ENCODE measurements at regions not wholly inside any gene's neighbourhood (a gene's known extent, or its start where the extent isn't known, plus 50 kb on each side); places are given as distances from the start of the nearest gene placed in this dataset.

DNA sequence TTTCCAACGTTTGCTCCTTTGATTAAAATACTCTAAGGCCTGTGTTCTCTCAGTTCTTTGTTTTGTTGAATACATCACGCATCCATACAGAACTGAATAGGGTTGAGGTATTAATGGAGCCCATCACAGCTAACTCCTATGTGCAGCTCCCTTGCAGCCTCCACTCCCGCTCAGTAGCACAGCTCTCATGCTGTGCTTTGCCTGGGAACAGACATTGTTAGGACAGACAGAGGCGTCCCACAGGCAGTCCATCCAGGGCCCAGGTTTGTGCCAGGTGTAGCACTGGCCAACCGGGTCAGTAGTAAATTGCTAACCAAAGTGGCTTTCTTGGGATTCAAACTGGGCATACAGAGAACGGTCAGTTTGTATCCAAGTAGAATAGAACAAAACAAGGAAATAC, 644.7 kb upstream of the NRP1 start:
- no peak for TF ChIP-seq CTCF (conservative IDR thresholded peaks at IDR 0.05; ENCODE audit: low read depth, low read length)
- no peaks in the 10 kb centered on the region for H3K79me2 ChIP-seq (ENCODE audit: insufficient read depth, low read depth)
- H3K36me3 ChIP-seq (ENCODE audit: insufficient read depth), result no peaks in the 10 kb centered on the region
- no peak overlapping the region for H2AFZ ChIP-seq (ENCODE audit: low read depth)
- H3K27ac ChIP-seq, result no peak overlapping the region
- H3K9ac ChIP-seq, result no peak overlapping the region
- H4K20me1 ChIP-seq (ENCODE audit: insufficient read depth), result no peaks in the 10 kb centered on the region
- no peak overlapping the region for H3K4me2 ChIP-seq
- H3K27me3 ChIP-seq (ENCODE audit: insufficient read depth, low read depth), result no peaks in the 10 kb centered on the region
- no peaks in the 10 kb centered on the region for H3K4me1 ChIP-seq (ENCODE audit: low read depth, poor library complexity, severe bottlenecking)
- no peak overlapping the region for H3K4me3 ChIP-seq (IDR thresholded peaks at IDR 0.05; ENCODE audit: insufficient read depth, low read depth, low read length)

DNA sequence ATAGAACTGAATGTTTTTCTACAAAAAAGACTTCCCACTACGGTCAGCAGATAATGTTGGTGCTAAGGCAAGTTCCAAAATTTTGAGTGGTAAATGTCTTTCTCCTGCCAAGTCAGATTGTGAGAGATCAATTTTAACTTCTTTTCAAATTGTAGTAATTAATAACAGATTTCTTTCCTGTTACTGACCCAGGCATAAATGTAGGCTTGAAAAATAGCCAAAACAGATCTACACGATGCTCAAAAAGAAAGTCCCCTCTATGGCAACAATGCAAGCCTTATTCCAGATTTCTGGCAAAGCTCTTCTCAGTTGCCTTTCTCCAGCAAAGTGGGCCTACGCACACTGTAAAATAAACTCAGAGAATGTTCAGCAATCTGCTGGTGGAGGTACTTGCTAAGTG, 641.0 kb upstream of the NRP1 start:
- no peak overlapping the region for H3K4me2 ChIP-seq

GRCh38 chr10:33974976-33975478, 640.6 kb upstream of the NRP1 start:
- Histone ChIP-seq H3K27ac (no peak overlapping the region), H3K27me3 (ENCODE audit: insufficient read depth, low read depth) (no peaks in the 10 kb centered on the region), H4K20me1 (ENCODE audit: insufficient read depth) (no peaks in the 10 kb centered on the region), H3K79me2 (ENCODE audit: insufficient read depth, low read depth) (no peaks in the 10 kb centered on the region), H3K4me2 (no peak overlapping the region), H3K4me1 (ENCODE audit: low read depth, poor library complexity, severe bottlenecking) (no peaks in the 10 kb centered on the region), H3K4me3 (IDR thresholded peaks at IDR 0.05; ENCODE audit: insufficient read depth, low read depth, low read length) (no peak overlapping the region), H2AFZ (ENCODE audit: low read depth) (no peak overlapping the region), H3K36me3 (ENCODE audit: insufficient read depth) (no peaks in the 10 kb centered on the region), H3K9ac (no peak overlapping the region)
- no peak for TF ChIP-seq CTCF (conservative IDR thresholded peaks at IDR 0.05; ENCODE audit: low read depth, low read length)

More for the DNA sequence above, 641.0 kb upstream of the NRP1 start:
- no peak for TF ChIP-seq CTCF (conservative IDR thresholded peaks at IDR 0.05; ENCODE audit: low read depth, low read length)
- Histone ChIP-seq H3K27me3 (ENCODE audit: insufficient read depth, low read depth) (no peaks in the 10 kb centered on the region), H3K4me3 (IDR thresholded peaks at IDR 0.05; ENCODE audit: insufficient read depth, low read depth, low read length) (no peak overlapping the region), H3K36me3 (ENCODE audit: insufficient read depth) (no peaks in the 10 kb centered on the region), H2AFZ (ENCODE audit: low read depth) (no peak overlapping the region), H3K79me2 (ENCODE audit: insufficient read depth, low read depth) (no peaks in the 10 kb centered on the region), H3K27ac (no peak overlapping the region), H3K4me1 (ENCODE audit: low read depth, poor library complexity, severe bottlenecking) (no peaks in the 10 kb centered on the region), H4K20me1 (ENCODE audit: insufficient read depth) (no peaks in the 10 kb centered on the region), H3K9ac (no peak overlapping the region)

DNA sequence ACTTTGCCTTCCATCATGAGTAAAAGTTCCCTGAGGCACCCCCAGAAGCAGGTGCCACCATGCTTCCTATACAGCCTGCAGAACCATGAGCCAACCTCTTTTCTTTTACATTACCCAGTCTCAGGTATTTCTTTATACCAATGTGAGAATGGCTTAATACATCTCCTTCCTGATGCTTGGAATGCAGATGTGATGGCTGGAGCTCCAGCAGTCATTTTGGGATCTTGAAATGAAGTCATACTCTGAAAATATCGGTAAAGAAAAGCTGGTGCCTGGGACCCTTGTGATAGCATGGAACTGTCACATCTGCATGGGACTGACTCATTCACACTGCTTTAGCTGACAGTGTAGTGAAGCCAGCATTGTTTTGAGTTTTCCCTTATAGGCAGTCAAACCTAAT, 634.5 kb upstream of the NRP1 start:
- TF ChIP-seq CTCF (conservative IDR thresholded peaks at IDR 0.05; ENCODE audit: low read depth, low read length), result no peak

More for the DNA sequence above, 634.5 kb upstream of the NRP1 start:
- H3K79me2 ChIP-seq (ENCODE audit: insufficient read depth, low read depth), result no peaks in the 10 kb centered on the region
- no peaks in the 10 kb centered on the region for H3K4me1 ChIP-seq (ENCODE audit: low read depth, poor library complexity, severe bottlenecking)
- H3K4me3 ChIP-seq (IDR thresholded peaks at IDR 0.05; ENCODE audit: insufficient read depth, low read depth, low read length), result no peak overlapping the region
- H3K36me3 ChIP-seq (ENCODE audit: insufficient read depth), result no peaks in the 10 kb centered on the region
- no peak overlapping the region for H3K4me2 ChIP-seq
- H3K27ac ChIP-seq, result no peak overlapping the region
- H2AFZ ChIP-seq (ENCODE audit: low read depth), result no peak overlapping the region
- H3K27me3 ChIP-seq (ENCODE audit: insufficient read depth, low read depth), result no peaks in the 10 kb centered on the region
- H4K20me1 ChIP-seq (ENCODE audit: insufficient read depth), result no peaks in the 10 kb centered on the region
- H3K9ac ChIP-seq, result no peak overlapping the region

Data from KMS-11 (cell line).